ENCODE measurements at regions not wholly inside any gene's neighbourhood (a gene's known extent, or its start where the extent isn't known, plus 50 kb on each side); places are given as distances from the start of the nearest gene placed in this dataset.

GRCh38 chr10:131035779-131036178 is 275.7 kb downstream of the TCERG1L start:
- no peak for TF ChIP-seq CTCF (IDR thresholded peaks at IDR 0.05)
- TF ChIP-seq POLR2A (IDR thresholded peaks at IDR 0.05): no peak
